Glomerular visceral epithelial cell (primary cell): ENCODE measurements at regions not wholly inside any gene's neighbourhood (a gene's known extent, or its start where the extent isn't known, plus 50 kb on each side); places are given as distances from the start of the nearest gene placed in this dataset.
"Not testable (repeated sequence)": the region's sequence is repeated elsewhere in the genome, so short reads cannot be mapped to it uniquely, and the experiment has no call there.

Source experiments
- DNase-seq: peaks from one replicate; pipeline ENCODE4 v3.0.0-alpha.2; 2016; ENCODE audit errors: extremely low spot score

GRCh38 chr3:94821241-94821640 lies 758.4 kb downstream of the NSUN3 start:
- no peak for DNase-seq

DNA sequence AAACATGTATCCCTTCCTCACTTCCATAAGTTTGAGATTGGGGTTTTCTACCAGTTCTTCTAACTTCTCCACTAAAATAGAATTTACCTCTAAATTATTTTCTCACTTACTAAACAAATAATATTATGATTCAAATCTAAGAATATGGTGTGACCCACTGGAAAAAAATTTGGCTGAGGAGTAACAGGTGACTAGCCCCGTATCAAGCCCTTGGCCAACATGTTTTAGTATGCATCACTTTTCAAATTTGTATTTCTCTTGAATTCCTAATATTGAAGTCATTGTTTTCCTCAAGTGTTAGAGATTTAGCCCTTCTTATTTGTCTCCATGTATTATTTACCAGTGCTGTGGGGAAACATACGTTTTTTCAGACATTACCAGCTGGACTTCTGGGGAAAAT lies 759.4 kb downstream of the NSUN3 start:
- no peak for DNase-seq

DNA sequence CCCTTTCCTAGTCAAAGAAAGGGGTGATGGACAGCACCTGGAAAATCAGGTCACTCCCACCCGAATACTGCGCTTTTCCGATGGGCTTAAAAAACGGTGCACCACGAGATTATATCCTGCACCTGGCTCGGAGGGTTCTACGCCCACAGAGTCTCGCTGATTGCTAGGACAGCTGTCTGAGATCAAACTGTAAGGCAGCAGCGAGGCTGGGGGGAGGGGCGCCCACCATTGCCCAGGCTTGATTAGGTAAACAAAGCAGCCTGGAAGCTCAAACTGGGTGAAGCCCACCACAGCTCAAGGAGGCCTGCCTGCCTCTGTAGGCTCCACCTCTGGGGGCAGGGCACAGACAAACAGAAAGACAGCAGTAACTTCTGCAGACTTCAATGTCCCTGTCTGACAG lies 783.4 kb downstream of the NSUN3 start:
- DNase-seq, result not testable (repeated sequence)

- DNase-seq, result peak; percentile 36
These were observed 799.8 kb downstream of the NSUN3 start for GRCh38 chr3:94862703-94863102.

- DNase-seq, result no peak
These were observed 806.2 kb downstream of the NSUN3 start for GRCh38 chr3:94869059-94869547.

DNA sequence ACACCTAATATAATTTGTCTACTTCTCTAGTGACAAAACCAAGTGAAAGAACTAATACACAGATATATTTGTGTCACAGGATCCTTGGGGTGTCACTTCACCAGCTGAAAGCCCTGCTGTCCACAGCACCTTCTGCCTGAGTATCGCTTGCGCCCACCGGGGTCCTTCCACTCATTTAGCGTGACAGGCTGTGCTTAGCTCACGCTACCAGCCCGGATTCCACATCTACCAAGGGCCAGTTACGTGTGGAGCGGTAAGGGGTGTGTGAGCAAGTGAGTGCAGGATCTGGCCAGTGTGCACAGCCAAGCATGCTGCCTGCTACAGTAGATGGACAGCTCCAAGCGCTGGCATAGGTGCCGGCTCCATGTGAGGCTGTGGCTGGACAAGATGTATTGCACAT lies 810.9 kb downstream of the NSUN3 start:
- DNase-seq, result no peak

DNA sequence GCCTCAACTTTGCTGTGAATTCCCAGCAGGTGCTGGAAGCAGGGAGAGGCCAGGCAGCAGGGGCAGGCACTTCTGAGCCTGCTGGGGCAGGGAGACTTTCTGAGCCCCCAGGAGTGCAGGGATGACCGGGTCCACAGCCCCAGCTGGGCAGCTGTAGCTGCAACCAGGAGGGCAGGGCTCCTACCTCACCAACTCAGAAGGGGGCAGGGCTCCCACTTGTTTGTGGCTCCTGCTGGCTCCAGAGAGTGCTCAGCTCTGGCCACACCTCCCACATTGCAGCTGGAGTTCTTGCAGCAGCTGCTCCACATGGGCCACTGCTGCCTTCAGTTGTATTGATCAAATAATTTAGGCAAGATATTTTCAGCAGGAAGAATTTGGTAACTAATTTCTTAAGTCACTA lies 812.3 kb downstream of the NSUN3 start:
- no peak for DNase-seq

- DNase-seq, result no peak
These were observed 824.2 kb downstream of the NSUN3 start for GRCh38 chr3:94887065-94887464.

- DNase-seq, result no peak
These were observed 834.1 kb downstream of the NSUN3 start for GRCh38 chr3:94896994-94897393.

GRCh38 chr3:94904156-94904674 lies 841.4 kb downstream of the NSUN3 start:
- no peak for DNase-seq

GRCh38 chr3:94909726-94910125 lies 846.9 kb downstream of the NSUN3 start:
- no peak for DNase-seq

- no peak for DNase-seq
These were observed 849.8 kb downstream of the NSUN3 start for GRCh38 chr3:94912656-94913055.

- DNase-seq, result no peak
These were observed 864.3 kb downstream of the NSUN3 start for GRCh38 chr3:94927175-94927574.

DNA sequence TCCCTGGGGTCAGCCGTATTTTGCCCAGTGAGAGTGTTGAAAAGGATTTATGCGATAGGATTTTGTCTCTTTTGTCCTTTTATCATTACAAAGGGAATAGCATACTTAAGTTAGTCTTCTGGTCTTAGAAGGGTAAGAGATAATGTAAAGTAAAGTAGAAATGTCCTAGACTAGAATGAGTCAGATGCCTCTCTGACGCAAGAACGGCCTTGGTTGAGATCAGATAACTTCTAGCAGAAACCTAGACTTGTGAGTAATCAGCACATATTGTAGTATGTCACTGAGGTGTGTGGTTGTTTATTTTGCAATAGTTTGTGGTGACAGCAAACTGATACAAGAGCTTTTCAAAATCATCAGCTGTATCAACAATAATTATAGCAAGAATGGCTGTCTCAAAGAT lies 866.1 kb downstream of the NSUN3 start:
- DNase-seq, result peak; percentile 52

DNA sequence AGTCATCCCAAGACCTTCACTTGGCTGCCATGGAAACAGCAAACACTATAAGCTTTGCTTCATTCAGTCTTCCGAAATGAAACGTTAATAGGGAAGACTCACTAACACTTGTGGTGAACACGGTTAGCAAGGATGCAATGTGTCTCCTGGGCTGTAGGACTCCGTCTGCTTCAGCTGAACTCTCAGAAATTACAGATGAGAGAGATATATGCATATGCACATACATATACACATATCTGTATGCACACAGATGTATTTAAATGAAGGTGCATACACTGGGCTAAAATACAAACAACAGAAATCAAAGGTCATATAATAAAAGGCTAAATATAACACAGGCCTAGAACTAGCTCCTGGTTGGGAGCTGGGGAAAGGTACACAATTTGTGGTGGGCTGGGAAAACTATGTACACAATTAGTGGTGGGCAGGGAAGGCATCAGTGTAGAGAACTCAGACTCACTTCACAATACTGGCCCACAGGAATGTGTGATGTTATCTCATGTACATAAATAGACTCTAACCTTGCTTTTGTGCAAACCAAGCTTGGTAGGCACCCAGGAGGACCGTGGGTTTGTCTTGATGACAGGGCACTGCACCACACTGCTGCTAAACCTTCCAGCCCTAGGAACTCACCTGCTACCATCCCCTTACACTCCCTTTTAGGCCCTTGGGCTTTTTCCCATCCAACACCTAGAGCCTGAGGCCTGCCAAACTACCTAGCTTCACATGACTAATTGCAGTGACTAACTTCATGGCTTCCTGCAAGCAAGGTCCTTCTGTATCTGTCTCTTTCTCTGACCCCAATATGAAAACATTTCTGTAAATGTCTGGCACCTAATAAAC lies 873.1 kb downstream of the NSUN3 start:
- DNase-seq, result peak; percentile 1

DNA sequence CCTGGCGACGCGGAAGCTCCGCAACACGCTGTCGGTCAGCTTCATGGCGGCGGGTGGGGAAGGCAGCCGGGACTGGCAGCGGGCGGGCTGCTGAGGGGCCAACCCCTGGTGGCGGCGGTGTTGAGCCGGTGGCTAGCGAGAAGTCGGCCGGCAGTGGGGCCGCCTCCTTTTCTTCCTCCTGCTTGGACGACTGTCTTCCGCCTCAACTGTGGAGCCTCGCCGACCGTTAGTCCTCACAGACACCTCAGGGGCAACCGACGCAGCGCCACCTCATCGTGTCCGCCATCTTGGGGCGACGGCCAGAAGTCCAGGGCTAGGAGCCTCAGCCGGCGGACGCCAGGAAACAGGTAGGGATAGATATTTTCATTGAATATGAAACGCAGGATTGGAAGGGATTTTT lies 875.1 kb downstream of the NSUN3 start:
- DNase-seq, result no peak

DNA sequence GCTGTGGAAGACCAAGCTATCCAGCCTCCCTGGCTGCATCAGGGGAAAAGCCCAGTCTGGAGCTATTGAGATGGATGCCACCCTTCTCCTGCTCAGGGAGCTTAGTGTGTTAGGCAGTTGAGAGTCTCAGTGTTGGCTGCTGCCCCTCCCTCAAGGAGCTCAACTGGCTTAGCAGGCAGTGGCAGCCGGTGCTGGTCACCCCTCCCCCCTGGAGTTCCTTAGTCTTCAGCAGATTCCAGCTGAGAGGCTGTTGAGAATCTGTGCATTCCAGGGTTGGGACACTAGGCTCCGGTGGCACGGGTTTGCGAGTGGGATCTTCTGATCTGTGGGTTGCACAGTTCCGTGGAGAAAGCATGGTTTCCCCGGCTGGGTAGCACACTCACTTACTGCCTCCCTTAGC lies 883.8 kb downstream of the NSUN3 start:
- no peak for DNase-seq

- DNase-seq, result no peak
These were observed 898.7 kb downstream of the NSUN3 start for GRCh38 chr3:94961423-94962100.

DNA sequence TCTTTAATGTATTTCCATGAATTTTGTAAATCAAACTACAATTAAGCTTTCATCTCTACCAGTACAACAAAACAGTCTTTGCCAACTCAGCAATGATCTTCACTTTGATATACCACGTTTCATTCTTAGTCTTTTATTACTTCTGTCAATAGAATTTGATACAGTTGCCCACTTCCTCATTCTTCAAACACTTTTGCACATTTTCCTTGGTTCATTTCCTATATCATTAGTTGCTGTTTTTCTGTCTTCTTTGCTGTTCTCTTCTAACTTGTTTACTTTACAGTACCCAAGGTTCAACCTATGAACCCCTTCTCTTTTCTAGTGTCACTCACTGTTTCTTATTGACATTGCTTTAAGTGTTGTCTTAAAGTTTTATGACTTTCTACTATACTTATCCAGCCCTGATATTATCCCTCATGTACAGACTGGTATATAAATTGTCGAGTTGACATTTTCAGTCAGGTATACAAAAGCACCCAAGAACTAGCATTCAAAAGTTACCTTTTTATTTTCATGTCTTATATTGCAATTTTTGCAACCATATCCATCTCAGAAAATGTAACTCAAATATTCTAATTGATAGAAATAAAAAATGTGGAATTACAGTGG lies 903.1 kb downstream of the NSUN3 start:
- DNase-seq, result no peak

DNA sequence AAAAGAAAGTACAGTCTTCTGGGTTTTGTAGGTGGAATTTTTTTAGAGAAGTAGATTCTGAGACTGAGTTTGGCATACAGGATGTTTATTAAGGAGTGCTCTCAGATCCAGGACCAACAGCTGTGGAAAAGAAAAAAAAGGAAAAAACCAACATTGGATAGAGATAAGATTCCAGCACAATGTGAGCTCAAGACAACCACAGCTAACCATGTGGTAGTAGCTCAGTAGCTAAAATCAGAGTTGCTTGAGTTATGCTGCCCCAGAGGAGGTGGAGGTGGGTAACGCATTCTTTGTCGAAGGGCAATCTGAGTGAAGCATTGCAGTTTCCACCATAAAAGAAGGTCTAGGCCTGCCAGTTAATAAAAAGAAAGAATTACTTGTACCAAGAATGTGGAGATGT lies 904.3 kb downstream of the NSUN3 start:
- DNase-seq, result no peak

DNA sequence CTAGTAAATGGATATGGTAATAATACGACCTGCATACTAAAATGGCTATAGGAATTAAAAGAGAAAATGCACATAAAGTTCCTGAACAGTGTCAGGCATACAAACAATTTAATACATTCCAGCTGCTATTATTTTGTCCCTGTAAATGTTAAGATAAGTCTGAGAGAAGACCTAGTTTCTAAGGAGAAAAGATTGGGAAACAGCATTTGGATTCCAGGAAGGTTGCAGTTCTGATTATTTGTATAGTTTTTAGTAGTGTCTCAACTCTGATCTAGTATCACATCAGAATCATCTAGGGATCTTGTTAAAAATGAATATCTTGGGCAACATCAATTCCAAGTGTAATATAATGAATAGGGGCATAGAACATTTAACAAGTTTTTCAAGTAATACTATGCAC lies 905.7 kb downstream of the NSUN3 start:
- no peak for DNase-seq

GRCh38 chr3:94972066-94972465 lies 909.2 kb downstream of the NSUN3 start:
- DNase-seq, result no peak

DNA sequence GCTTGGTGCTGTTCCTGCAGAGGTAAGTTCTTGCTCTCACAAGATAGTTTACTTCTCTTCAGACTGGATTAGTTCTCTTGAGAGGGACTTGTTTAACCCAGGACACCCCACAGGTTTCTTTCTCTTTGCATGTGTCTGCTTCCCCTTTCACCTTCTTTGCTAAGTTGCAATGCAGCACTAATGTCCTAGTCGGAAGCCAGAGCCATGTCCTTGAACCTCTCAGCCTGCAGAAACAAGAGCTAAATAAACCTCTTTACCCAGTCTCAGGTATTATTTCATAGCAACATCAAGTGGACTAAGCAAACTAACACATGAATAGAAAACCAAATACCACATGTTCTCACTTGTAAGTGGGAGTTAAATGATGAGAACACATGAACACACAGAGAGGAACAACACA lies 915.2 kb downstream of the NSUN3 start:
- no peak for DNase-seq
